ENCODE measurements at regions not wholly inside any gene's neighbourhood (a gene's known extent, or its start where the extent isn't known, plus 50 kb on each side); places are given as distances from the start of the nearest gene placed in this dataset.

- DNase-seq (ENCODE audit: low read depth): no peak
- no peak for TF ChIP-seq CTCF (conservative IDR thresholded peaks at IDR 0.05; ENCODE audit: low read depth, low read length)
These were observed 182.7 kb downstream of the BCOR start for GRCh38 chrX:39915081-39915480.

GRCh38 chrX:39915596-39915995, 182.2 kb downstream of the BCOR start:
- no peak for TF ChIP-seq CTCF (conservative IDR thresholded peaks at IDR 0.05; ENCODE audit: low read depth, low read length)
- no peak for DNase-seq (ENCODE audit: low read depth)
- no peak overlapping the region for H3K4me3 ChIP-seq (ENCODE audit: low read depth, low read length)

More at GRCh38 chrX:39915081-39915480, 182.7 kb downstream of the BCOR start:
- no peak overlapping the region for H3K4me3 ChIP-seq (ENCODE audit: low read depth, low read length)

- H3K4me3 ChIP-seq (ENCODE audit: low read depth, low read length): no peak overlapping the region
- TF ChIP-seq CTCF (conservative IDR thresholded peaks at IDR 0.05; ENCODE audit: low read depth, low read length): no peak
- DNase-seq (ENCODE audit: low read depth): no peak
These were observed 175.9 kb downstream of the BCOR start for GRCh38 chrX:39921838-39922237.

- no peak for TF ChIP-seq CTCF (conservative IDR thresholded peaks at IDR 0.05; ENCODE audit: low read depth, low read length)
- no peak for DNase-seq (ENCODE audit: low read depth)
These were observed 175.3 kb downstream of the BCOR start for GRCh38 chrX:39922488-39922887.

GRCh38 chrX:39922926-39923325, 174.8 kb downstream of the BCOR start:
- TF ChIP-seq CTCF (conservative IDR thresholded peaks at IDR 0.05; ENCODE audit: low read depth, low read length): no peak
- no peak for DNase-seq (ENCODE audit: low read depth)
- no peak overlapping the region for H3K4me3 ChIP-seq (ENCODE audit: low read depth, low read length)

More at GRCh38 chrX:39922488-39922887, 175.3 kb downstream of the BCOR start:
- H3K4me3 ChIP-seq (ENCODE audit: low read depth, low read length): no peak overlapping the region

GRCh38 chrX:39927380-39927779, 170.4 kb downstream of the BCOR start:
- H3K4me3 ChIP-seq (ENCODE audit: low read depth, low read length): no peak overlapping the region
- TF ChIP-seq CTCF (conservative IDR thresholded peaks at IDR 0.05; ENCODE audit: low read depth, low read length): no peak
- no peak for DNase-seq (ENCODE audit: low read depth)

- DNase-seq (ENCODE audit: low read depth): no peak
- TF ChIP-seq CTCF (conservative IDR thresholded peaks at IDR 0.05; ENCODE audit: low read depth, low read length): no peak
- no peak overlapping the region for H3K4me3 ChIP-seq (ENCODE audit: low read depth, low read length)
These were observed 168.9 kb downstream of the BCOR start for GRCh38 chrX:39928704-39929378.

Measured in choroid plexus epithelial cell (primary cell).